Neuron (in vitro differentiated cells): ENCODE measurements at regions not wholly inside any gene's neighbourhood (a gene's known extent, or its start where the extent isn't known, plus 50 kb on each side); places are given as distances from the start of the nearest gene placed in this dataset.
"Not testable (repeated sequence)": the region's sequence is repeated elsewhere in the genome, so short reads cannot be mapped to it uniquely, and the experiment has no call there.

ENCODE experiments used
- H2AFZ ChIP-seq: one replicate; pipeline ENCODE4 v1.6.1; 2013; ENCODE audit warnings: low read depth, mild to moderate bottlenecking, inconsistent platforms, low read length, moderate library complexity
- H3K27me3 ChIP-seq: one replicate; pipeline ENCODE4 v1.6.1; 2013; ENCODE audit warnings: low read length; ENCODE audit not compliant: insufficient read depth
- H3K36me3 ChIP-seq: one replicate; pipeline ENCODE4 v1.6.1; 2013; ENCODE audit warnings: low read length; ENCODE audit not compliant: insufficient read depth
- H3K4me1 ChIP-seq: one replicate; pipeline ENCODE4 v1.6.1; 2013; ENCODE audit warnings: low read length; ENCODE audit not compliant: insufficient read depth
- H3K4me3 ChIP-seq: 2 replicates; pipeline ENCODE4 v1.5.1; 2013; ENCODE audit warnings: mild to moderate bottlenecking, low read length, moderate library complexity
- H3K9me3 ChIP-seq: one replicate; pipeline ENCODE4 v1.6.1; 2013; ENCODE audit warnings: low read length

DNA sequence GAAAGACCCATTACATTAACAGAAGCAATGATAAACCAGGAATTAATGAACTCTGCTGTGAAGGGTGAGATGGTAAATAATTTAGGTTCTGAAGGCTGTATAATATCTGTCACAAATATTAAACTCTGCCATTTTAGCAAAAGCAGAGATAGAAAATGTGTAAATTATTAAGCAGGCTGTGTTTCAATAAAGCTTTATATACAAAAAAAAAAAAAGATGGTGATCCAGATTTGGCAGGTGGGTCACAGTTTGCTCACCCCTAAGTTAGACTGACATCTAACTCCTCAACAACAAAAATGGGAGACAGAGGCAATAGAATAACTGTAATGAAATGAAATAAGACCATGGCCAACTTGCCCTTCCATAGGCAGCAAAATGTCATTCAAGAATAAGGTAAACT, 157.3 kb upstream of the FANCL start:
- Histone ChIP-seq H3K9me3 (no peaks in the 10 kb centered on the region), H3K27me3 (no peaks in the 10 kb centered on the region), H2AFZ (no peak overlapping the region)

DNA sequence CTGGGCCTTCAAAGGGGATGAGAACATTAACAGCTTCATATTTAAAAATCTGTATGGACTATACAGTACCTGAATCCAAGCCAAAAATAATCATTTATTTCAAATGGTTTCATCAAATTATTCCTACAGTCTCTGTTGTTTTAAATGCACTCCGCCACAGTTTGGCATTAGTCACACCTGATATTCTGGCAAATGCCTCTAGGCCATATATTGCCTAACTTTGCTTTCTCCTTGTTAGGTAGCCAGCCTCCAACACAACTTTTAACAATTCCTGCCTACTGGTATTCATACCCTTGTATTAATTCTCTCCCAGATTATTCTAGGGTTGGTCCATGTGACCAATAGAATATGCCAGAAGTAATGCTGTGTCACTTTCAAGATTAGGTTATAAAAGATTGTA, 146.6 kb upstream of the FANCL start:
- Histone ChIP-seq H3K27me3 (no peaks in the 10 kb centered on the region), H3K36me3 (no peaks in the 10 kb centered on the region), H2AFZ (no peak overlapping the region), H3K4me3 (no peak overlapping the region), H3K4me1 (no peaks in the 10 kb centered on the region), H3K9me3 (no peaks in the 10 kb centered on the region)

More for the DNA sequence above, 157.3 kb upstream of the FANCL start:
- no peaks in the 10 kb centered on the region for H3K4me1 ChIP-seq
- H3K4me3 ChIP-seq = no peak overlapping the region
- no peaks in the 10 kb centered on the region for H3K36me3 ChIP-seq

DNA sequence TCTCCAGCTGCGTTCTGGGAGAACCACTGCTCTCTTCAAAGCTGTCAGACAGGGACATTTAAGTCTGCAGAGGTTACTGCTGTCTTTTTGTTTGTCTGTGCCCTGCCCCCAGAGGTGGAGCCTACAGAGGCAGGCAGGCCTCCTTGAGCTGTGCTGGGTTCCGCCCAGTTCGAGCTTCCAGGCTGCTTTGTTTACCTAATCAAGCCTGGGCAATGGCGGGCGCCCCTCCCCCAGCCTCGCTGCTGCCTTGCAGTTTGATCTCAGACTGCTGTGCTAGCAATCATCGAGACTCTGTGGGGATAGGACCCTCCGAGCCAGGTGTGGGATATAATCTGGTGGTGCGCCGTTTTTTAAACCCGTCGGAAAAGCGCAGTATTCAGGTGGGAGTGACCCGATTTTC, 145.8 kb upstream of the FANCL start:
- H2AFZ ChIP-seq, H3K4me1 ChIP-seq, H3K36me3 ChIP-seq, H3K27me3 ChIP-seq, H3K9me3 ChIP-seq, H3K4me3 ChIP-seq: not testable (repeated sequence)

DNA sequence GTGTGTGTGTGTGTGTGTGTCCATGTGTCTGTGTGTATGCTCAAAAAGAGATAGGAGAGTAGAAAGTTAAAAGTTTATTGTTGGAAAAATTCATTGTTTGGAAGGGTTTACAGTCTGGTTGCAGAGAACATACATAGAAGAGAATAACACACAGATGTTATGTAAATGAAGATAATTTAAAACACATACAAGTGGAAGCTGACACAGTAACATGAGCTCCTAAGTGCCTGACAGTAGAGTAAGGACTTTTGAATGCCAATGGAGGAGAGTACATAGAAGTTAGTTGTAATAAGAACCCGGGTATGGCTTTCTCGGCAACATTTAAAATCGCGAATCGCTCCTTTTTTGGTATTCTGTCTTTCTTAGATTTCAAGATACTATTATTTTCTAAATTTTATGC, 137.0 kb upstream of the FANCL start:
- H3K4me1 ChIP-seq = no peaks in the 10 kb centered on the region
- H3K36me3 ChIP-seq = no peaks in the 10 kb centered on the region
- H3K27me3 ChIP-seq = no peaks in the 10 kb centered on the region
- H2AFZ ChIP-seq = no peak overlapping the region
- H3K4me3 ChIP-seq = no peak overlapping the region
- no peaks in the 10 kb centered on the region for H3K9me3 ChIP-seq

DNA sequence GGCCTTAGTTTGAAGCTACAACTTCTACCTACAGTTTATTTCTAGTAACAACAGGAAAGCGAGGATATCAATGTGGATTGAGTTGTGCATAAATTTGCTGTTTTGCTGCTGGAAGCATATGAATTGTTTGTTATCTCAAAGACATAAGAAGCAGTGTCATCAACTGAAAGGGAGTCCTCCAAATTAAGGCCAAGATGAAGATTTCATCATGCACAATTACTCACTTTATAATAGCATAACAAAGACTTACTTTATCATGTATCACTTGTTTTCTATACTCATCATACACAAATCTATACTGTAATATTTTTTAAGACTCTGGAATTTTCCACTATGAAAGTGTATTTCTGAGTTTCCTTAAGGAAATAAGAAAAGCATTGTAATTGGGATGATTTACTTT, 136.1 kb upstream of the FANCL start:
- Histone ChIP-seq H3K9me3 (no peaks in the 10 kb centered on the region), H3K4me1 (no peaks in the 10 kb centered on the region), H3K4me3 (no peak overlapping the region), H2AFZ (no peak overlapping the region), H3K36me3 (no peaks in the 10 kb centered on the region), H3K27me3 (no peaks in the 10 kb centered on the region)

DNA sequence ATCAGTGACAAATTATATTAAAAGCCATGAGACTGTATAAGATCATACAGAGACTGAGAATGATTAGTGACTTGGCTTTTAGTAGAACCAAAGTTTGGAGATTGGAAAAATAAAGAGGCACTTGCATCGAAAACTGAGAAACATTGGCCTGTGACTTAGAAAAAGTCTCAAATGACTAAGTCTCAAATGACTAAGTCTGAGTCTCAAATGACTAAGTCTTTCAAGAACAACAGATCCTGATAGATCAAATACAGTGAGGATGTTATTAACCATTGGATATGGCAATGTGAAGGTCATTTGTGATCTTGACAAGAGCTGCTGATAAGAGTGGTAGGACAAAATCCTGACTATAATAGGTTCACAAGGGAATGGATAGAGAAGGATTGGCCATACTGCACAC, 135.5 kb upstream of the FANCL start:
- no peaks in the 10 kb centered on the region for H3K9me3 ChIP-seq
- no peaks in the 10 kb centered on the region for H3K4me1 ChIP-seq
- no peaks in the 10 kb centered on the region for H3K36me3 ChIP-seq
- H2AFZ ChIP-seq = no peak overlapping the region
- H3K4me3 ChIP-seq = no peak overlapping the region
- no peaks in the 10 kb centered on the region for H3K27me3 ChIP-seq

DNA sequence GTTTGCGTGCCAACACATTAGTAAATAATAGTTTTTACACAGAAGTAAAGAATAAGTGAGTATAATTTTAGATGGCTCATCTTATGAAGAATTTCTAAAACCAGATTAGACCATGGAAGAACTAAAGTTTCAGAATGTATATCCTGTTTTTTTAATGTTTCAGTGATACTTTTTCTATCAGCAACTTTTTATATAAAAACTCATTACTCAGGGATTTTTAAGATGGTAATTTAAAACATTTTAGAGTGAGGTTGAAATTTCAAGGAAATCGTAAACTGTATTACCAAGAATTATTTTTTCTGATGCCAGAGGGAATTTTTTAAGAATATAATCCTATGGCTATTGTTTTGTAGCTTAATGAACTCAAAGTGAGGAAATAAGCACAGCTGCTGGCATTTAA, 128.5 kb upstream of the FANCL start:
- no peaks in the 10 kb centered on the region for H3K4me1 ChIP-seq
- H2AFZ ChIP-seq = no peak overlapping the region
- no peaks in the 10 kb centered on the region for H3K36me3 ChIP-seq
- peaks cover 2% of the 10 kb centered on the region for H3K27me3 ChIP-seq
- H3K9me3 ChIP-seq = no peaks in the 10 kb centered on the region
- no peak overlapping the region for H3K4me3 ChIP-seq

DNA sequence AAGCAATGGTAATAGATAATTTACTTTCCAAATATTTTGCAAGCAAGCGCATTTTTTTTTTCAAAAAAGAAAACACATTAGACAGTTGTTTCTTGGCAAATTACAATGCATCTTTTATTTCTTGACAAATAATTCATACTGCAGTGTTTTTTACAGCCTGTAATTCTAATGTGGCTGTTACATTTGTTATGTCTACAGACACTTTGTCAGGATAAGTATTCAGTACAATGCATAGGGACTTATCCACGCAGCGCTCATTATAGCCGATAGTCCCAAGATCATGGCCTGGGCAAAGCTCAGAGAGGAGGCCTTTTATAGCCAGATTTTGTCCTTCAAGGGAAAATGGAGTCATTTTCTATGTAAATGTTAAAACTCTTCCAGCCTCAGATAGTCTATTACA, 123.0 kb upstream of the FANCL start:
- Histone ChIP-seq H3K4me3 (no peak overlapping the region), H2AFZ (no peak overlapping the region), H3K27me3 (peaks cover 2% of the 10 kb centered on the region), H3K4me1 (no peaks in the 10 kb centered on the region), H3K9me3 (no peaks in the 10 kb centered on the region), H3K36me3 (no peaks in the 10 kb centered on the region)

DNA sequence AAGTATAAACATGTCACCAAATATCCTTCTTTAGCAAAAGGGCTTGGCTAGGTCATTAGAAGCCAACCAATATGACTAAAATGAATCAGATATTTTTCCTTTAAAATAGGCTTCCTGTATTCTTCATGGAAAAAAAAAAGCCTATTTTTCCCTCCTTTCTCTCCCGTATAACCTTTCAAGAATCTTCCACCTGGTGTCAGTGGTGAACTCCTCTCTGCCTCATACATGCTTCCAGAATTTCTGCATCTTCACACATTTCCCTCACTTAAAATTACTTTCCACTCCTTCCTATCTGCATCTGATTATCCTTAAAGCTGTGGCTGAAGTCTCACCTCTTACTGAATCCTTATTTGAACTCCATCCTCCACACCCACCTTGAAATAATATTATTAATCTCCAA, 116.9 kb upstream of the FANCL start:
- Histone ChIP-seq H3K4me3 (no peak overlapping the region), H3K9me3 (no peaks in the 10 kb centered on the region), H2AFZ (no peak overlapping the region), H3K4me1 (no peaks in the 10 kb centered on the region), H3K36me3 (no peaks in the 10 kb centered on the region), H3K27me3 (no peaks in the 10 kb centered on the region)

DNA sequence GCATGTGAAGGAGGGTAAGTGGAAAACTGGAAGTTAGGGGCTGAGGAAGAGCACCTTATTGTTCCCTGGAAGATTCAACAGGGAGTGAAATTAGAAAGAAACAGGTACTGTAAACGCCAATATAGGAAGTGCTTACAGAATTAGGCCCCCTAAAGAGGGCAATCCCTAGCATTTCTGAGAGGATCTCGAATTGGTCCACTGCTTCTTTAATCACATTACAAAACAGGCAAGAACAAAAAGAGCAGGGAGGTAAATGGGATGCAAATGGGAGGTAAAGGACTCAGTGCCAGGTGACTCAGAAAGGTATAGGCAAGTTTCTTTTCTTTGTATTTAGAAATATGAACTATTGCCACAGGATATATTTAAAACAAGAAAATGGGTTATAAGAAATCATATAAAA, 116.4 kb upstream of the FANCL start:
- Histone ChIP-seq H3K27me3 (no peaks in the 10 kb centered on the region), H3K36me3 (no peaks in the 10 kb centered on the region), H3K4me1 (no peaks in the 10 kb centered on the region), H2AFZ (no peak overlapping the region), H3K4me3 (no peak overlapping the region), H3K9me3 (no peaks in the 10 kb centered on the region)

DNA sequence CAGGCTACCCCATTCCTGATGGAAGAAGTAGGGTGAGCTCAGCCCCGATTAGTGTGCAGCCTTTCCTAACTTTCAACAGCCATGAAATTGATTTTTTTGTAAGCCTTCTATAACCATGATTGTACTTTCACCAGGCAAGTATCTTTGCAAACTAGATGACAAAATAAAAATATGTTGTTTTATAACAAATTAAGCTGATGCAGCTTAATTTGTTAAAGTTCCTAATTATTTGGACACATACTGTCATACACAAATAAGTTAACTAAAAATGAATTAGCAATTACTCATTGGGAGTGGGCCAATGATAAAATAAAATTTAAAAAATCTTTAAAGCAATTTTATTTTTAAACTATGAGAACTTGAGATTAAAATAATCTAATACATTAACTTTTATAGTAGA, 113.1 kb upstream of the FANCL start:
- Histone ChIP-seq H3K4me3 (no peak overlapping the region), H3K9me3 (no peaks in the 10 kb centered on the region), H3K27me3 (no peaks in the 10 kb centered on the region), H3K4me1 (no peaks in the 10 kb centered on the region), H2AFZ (no peak overlapping the region), H3K36me3 (no peaks in the 10 kb centered on the region)

DNA sequence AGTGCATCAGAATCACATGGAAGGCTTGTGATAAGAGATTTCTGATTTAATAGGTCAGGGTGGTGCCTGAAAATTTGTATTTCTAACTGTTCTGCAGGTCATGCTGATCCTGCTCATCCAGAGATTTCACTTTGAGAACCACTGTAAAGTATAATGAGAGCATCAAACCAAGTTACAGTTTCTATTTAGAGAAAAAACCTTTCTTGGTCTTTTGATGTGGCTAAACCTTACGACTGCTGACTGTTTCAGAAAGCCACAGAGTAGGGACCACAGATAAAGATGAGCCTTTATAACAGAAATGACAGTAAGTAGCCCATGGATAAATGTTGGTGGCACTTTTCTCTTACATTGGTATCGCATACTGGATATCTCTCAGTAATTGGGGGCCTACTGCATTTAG, 109.4 kb upstream of the FANCL start:
- Histone ChIP-seq H3K9me3 (no peaks in the 10 kb centered on the region), H3K4me1 (no peaks in the 10 kb centered on the region), H3K27me3 (no peaks in the 10 kb centered on the region), H3K36me3 (no peaks in the 10 kb centered on the region), H3K4me3 (no peak overlapping the region), H2AFZ (no peak overlapping the region)

DNA sequence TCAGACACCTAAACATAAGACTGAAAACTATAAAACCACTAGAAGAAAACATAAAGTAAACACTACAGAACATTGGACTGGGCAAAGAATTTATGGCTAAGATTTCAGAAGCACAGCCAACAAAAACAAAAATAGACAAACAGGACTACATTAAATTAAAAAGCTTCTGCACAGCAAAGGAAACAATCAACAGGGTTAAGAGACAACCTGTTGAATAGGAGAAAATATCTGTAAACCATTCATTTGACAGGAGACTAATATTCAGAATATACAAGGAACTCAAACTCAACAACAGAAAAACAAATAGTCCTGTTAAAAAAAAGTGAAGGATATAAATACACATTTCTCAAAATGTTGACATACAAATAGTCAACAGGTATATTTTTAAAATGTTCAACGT, 106.7 kb upstream of the FANCL start:
- no peak overlapping the region for H2AFZ ChIP-seq
- H3K9me3 ChIP-seq = no peaks in the 10 kb centered on the region
- H3K4me1 ChIP-seq = no peaks in the 10 kb centered on the region
- H3K27me3 ChIP-seq = no peaks in the 10 kb centered on the region
- H3K4me3 ChIP-seq = no peak overlapping the region
- H3K36me3 ChIP-seq = no peaks in the 10 kb centered on the region

DNA sequence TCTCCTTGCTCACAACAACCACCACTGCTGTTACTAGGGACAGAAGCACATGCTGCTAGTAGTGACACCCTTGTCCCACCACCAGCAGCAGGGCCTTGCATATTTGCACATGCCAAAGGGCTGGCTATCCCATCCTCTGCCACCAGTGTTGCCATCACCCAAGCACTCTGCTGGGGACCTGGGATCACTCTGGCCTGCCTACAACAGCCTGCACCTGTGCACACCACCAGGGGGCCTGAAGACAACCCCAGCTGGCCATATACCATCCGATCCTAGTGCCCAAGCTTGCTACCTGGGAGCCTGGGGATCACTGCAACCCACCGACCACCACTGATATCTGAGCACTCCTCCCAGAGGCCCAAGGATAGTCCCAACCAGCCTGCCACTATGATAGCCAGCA, 99.9 kb upstream of the FANCL start:
- no peaks in the 10 kb centered on the region for H3K9me3 ChIP-seq
- no peaks in the 10 kb centered on the region for H3K4me1 ChIP-seq
- no peak overlapping the region for H2AFZ ChIP-seq
- H3K27me3 ChIP-seq = no peaks in the 10 kb centered on the region
- H3K4me3 ChIP-seq = no peak overlapping the region
- no peaks in the 10 kb centered on the region for H3K36me3 ChIP-seq
